ENCODE measurements at regions not wholly inside any gene's neighbourhood (a gene's known extent, or its start where the extent isn't known, plus 50 kb on each side); places are given as distances from the start of the nearest gene placed in this dataset.

DNA sequence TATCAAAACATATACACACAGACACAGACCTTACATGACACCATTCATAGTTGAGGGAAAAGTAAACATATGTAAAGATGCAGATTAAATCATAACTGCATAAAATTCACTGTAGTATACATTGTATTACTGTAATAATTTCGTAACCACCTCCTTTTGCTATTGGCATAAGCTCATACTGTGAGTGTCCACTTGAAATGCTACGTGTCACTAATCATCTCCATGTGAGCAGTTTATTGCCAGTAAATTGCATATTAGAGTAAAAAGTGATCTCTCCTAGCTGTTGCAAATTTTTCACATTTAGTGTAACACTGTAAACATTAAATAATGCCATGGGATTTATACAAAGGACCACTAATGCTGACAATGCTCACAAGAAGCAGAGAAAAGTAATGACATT, 256.7 kb upstream of the GNPDA2 start:
- TF ChIP-seq ESRRG (CRISPR knock-in tag; IDR thresholded peaks at IDR 0.05) (no peak), PATZ1 (CRISPR knock-in tag; IDR thresholded peaks at IDR 0.05; ENCODE audit: borderline replicate concordance) (no peak), OSR1 (CRISPR knock-in tag; IDR thresholded peaks at IDR 0.05) (no peak), CSRNP3 (CRISPR knock-in tag; IDR thresholded peaks at IDR 0.05) (no peak), GLIS3 (CRISPR knock-in tag; IDR thresholded peaks at IDR 0.05) (no peak), BACH2 (CRISPR knock-in tag; IDR thresholded peaks at IDR 0.05; ENCODE audit: borderline replicate concordance) (no peak), ISL1 (CRISPR knock-in tag; IDR thresholded peaks at IDR 0.05) (no peak)

Measured in SK-N-SH treated with all-trans-retinoic acid at 6 μM for 48 hours (cell line).